ENCODE measurements at regions not wholly inside any gene's neighbourhood (a gene's known extent, or its start where the extent isn't known, plus 50 kb on each side); places are given as distances from the start of the nearest gene placed in this dataset.

DNA sequence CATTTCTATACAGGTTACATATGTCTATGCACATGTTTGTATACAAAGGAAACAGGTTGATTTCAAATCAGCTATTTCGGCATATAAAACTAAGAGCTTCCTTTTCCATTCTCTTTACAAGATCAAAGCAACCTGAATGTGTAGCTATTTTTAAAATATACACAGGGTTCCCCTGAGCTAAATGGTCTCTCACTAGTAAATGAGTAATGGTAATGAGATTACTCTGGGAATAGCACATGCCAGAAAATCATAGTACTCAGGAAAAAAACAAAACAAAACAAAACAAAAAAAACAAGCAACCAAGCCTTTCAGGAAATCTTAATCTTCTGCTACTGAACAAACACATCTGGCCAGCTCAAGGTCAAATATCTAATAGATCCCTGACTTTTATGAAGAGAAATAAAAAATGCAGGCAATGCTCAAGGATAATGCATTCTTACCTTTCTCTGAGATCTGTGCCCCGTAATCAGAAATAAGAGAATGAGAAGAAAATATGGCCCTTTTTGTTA lies 156.6 kb upstream of the POU2AF2 start:
- no peak for TF ChIP-seq PAX5 (IDR thresholded peaks at IDR 0.05; ENCODE audit: insufficient read depth, low read length, severe bottlenecking)
- no peak for TF ChIP-seq TAF1 (IDR thresholded peaks at IDR 0.05; ENCODE audit: low read depth, low read length)
- TF ChIP-seq SPI1 (IDR thresholded peaks at IDR 0.05; ENCODE audit: low read depth, low read length), result no peak
- no peak for TF ChIP-seq POLR2AphosphoS5 (IDR thresholded peaks at IDR 0.05; ENCODE audit: low read depth, low read length)
- TF ChIP-seq POLR2A (IDR thresholded peaks at IDR 0.05; ENCODE audit: low read depth, low read length), result no peak
- TF ChIP-seq POU2F2 (IDR thresholded peaks at IDR 0.05; ENCODE audit: low read depth, low read length), result no peak
- no peak for DNase-seq (ENCODE audit: insufficient read length, low spot score)
- no peak for FAIRE-seq

DNA sequence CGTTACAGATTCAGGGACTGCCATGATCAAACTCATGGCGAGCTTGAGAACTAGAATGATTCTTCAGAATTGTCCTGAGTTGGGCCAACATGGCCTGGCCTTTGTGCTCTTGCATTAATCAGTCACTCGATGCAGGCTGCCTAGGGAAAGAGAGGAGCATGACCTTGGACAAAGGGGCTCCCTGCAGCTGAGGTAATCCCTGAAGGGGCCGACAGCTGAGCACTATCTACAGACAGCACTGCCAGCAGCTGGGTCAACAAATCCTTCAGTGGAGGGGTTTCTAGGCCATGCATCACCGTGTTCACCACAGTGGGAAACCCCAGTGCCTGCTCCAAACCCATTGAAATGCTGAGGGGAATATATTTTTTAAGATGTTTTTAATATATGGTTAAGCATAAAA lies 159.5 kb upstream of the POU2AF2 start:
- TF ChIP-seq POLR2AphosphoS5 (IDR thresholded peaks at IDR 0.05; ENCODE audit: low read depth, low read length) (no peak), POLR2A (IDR thresholded peaks at IDR 0.05; ENCODE audit: low read depth, low read length) (no peak), POU2F2 (IDR thresholded peaks at IDR 0.05; ENCODE audit: low read depth, low read length) (no peak), SPI1 (IDR thresholded peaks at IDR 0.05; ENCODE audit: low read depth, low read length) (no peak), PAX5 (IDR thresholded peaks at IDR 0.05; ENCODE audit: insufficient read depth, low read length, severe bottlenecking) (no peak), TAF1 (IDR thresholded peaks at IDR 0.05; ENCODE audit: low read depth, low read length) (no peak)
- DNase-seq (ENCODE audit: insufficient read length, low spot score), result no peak
- no peak for FAIRE-seq

DNA sequence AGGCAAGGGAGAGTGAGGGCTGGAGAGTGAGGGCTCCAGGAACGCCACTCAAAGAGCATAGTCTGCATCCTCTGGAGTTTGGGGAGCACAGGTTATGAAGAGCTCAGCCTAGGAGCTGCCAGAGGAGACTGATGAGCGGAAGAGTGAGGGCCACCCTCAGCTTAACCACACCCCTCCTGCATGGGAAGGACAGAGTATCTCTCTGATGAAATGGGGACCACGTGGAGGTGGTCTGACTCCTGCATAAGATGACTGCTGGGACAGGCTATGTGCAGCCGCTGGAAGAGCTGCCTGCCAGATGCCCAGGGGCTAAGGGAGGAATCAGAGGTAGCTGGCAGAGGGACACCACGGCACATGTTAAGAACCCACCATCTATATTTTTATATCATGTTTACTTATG lies 162.9 kb upstream of the POU2AF2 start:
- no peak for FAIRE-seq
- no peak for DNase-seq (ENCODE audit: insufficient read length, low spot score)
- no peak for TF ChIP-seq POU2F2 (IDR thresholded peaks at IDR 0.05; ENCODE audit: low read depth, low read length)
- TF ChIP-seq PAX5 (IDR thresholded peaks at IDR 0.05; ENCODE audit: insufficient read depth, low read length, severe bottlenecking), result no peak
- no peak for TF ChIP-seq POLR2A (IDR thresholded peaks at IDR 0.05; ENCODE audit: low read depth, low read length)
- TF ChIP-seq POLR2AphosphoS5 (IDR thresholded peaks at IDR 0.05; ENCODE audit: low read depth, low read length), result no peak
- no peak for TF ChIP-seq SPI1 (IDR thresholded peaks at IDR 0.05; ENCODE audit: low read depth, low read length)
- TF ChIP-seq TAF1 (IDR thresholded peaks at IDR 0.05; ENCODE audit: low read depth, low read length), result no peak

DNA sequence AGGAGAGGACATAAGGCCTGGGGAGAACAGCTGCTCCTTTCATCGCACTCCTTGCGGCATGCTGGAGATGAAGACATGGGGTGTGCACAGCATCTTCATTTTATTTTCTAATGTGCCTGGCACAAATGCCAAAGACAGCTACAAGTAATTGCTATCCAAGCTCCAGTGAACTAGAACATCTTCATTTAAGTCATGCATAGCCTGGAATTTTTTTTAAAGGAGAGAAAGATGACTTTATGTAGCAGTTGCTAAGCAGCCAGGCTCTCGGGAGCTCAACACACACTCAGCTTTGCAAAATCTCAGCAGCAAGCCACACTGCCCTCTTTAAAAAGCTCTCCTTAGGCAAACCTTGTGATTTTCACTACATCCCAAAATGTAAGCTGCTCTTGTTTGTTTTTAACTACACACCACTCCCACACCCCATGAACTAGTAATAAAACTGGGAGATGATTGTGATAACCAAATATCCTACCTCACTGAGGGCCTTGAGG lies 164.5 kb upstream of the POU2AF2 start:
- no peak for FAIRE-seq
- no peak for DNase-seq (ENCODE audit: insufficient read length, low spot score)
- TF ChIP-seq POLR2AphosphoS5 (IDR thresholded peaks at IDR 0.05; ENCODE audit: low read depth, low read length) (no peak), PAX5 (IDR thresholded peaks at IDR 0.05; ENCODE audit: insufficient read depth, low read length, severe bottlenecking) (no peak), POU2F2 (IDR thresholded peaks at IDR 0.05; ENCODE audit: low read depth, low read length) (no peak), TAF1 (IDR thresholded peaks at IDR 0.05; ENCODE audit: low read depth, low read length) (no peak), SPI1 (IDR thresholded peaks at IDR 0.05; ENCODE audit: low read depth, low read length) (no peak), POLR2A (IDR thresholded peaks at IDR 0.05; ENCODE audit: low read depth, low read length) (no peak)

DNA sequence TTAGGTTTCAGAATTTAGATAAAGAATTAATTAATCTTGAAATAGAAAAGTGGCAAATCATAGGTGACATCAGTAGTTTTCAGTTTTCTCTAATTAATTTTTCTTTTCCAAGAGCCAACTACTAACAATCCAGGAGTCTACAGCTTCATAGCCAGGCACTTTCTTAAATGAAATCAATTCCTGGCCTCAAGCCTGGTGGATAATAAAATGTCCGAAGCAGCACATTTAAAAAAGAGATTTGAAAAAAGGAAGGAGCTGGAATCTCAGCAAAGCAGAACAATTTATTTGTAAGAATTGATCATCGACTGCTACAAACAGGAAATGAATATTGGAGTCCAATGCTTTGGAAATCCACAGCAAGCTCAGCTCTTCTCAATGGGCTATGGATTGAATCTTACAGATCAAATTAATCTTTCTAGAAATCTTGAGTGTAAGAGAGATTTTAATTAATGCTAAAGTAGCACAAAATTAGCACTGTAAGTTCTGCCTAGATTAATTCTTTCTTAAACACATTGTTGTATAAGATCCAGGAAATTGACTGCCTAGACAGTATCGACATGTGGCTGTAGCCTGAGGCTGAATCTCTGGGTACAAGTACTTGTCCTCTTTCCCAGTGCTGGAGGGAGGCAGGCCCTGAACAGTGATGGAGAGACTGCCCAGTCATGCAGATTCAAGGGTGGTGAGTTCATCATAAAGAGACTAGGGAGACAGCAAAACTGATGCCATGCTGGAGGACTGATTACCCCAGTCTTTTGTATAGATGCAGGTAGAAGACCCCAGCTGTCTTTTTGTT lies 167.8 kb upstream of the POU2AF2 start:
- FAIRE-seq (no peak), DNase-seq (ENCODE audit: insufficient read length, low spot score) (no peak)
- TF ChIP-seq POLR2AphosphoS5 (IDR thresholded peaks at IDR 0.05; ENCODE audit: low read depth, low read length) (no peak), POU2F2 (IDR thresholded peaks at IDR 0.05; ENCODE audit: low read depth, low read length) (no peak), SPI1 (IDR thresholded peaks at IDR 0.05; ENCODE audit: low read depth, low read length) (no peak), PAX5 (IDR thresholded peaks at IDR 0.05; ENCODE audit: insufficient read depth, low read length, severe bottlenecking) (no peak), POLR2A (IDR thresholded peaks at IDR 0.05; ENCODE audit: low read depth, low read length) (no peak), TAF1 (IDR thresholded peaks at IDR 0.05; ENCODE audit: low read depth, low read length) (no peak)

DNA sequence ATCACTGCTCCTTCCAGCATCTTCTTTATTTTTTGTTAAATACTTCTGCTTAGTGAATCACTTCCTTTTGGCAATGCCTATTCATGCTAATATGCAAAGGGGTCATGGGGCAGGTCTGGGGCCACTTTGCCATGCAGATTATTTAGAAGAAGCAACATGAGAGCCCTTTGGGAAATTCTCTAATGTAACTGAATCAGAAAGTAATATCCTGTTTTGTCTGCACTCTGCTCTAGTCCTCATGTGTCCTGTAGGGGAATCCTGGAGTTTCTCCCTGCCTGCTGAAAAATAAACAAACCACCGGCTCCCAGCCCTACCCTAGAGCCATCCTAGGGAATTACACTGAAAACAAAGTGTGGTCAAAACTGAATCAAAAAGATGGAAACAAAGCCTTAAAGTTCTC lies 176.5 kb upstream of the POU2AF2 start:
- no peak for FAIRE-seq
- DNase-seq (ENCODE audit: insufficient read length, low spot score), result no peak

DNA sequence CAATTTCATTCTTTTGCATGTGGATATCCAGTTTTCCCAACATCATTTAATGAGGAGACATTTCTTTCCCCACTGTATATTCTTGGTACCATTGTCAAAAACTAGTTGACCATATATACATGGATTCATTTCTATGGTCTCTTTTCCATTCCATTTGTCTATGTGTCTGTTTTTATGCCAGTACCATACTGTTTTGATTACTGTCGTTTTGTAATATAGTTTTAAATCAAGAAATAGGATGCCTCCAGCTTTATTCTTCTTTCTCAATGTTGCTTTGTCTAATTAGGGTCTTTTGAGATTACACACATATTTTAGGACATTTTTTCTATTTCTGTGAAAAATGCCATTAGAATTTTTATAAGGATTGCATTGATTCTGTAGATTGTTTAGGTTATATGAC lies 177.5 kb upstream of the POU2AF2 start:
- DNase-seq (ENCODE audit: insufficient read length, low spot score) (no peak), FAIRE-seq (no peak)
- TF ChIP-seq TAF1 (IDR thresholded peaks at IDR 0.05; ENCODE audit: low read depth, low read length) (no peak), PAX5 (IDR thresholded peaks at IDR 0.05; ENCODE audit: insufficient read depth, low read length, severe bottlenecking) (no peak), POLR2A (IDR thresholded peaks at IDR 0.05; ENCODE audit: low read depth, low read length) (no peak), SPI1 (IDR thresholded peaks at IDR 0.05; ENCODE audit: low read depth, low read length) (no peak), POU2F2 (IDR thresholded peaks at IDR 0.05; ENCODE audit: low read depth, low read length) (no peak), POLR2AphosphoS5 (IDR thresholded peaks at IDR 0.05; ENCODE audit: low read depth, low read length) (no peak)

More for the DNA sequence above, 176.5 kb upstream of the POU2AF2 start:
- TF ChIP-seq PAX5 (IDR thresholded peaks at IDR 0.05; ENCODE audit: insufficient read depth, low read length, severe bottlenecking), result no peak
- no peak for TF ChIP-seq SPI1 (IDR thresholded peaks at IDR 0.05; ENCODE audit: low read depth, low read length)
- no peak for TF ChIP-seq POLR2A (IDR thresholded peaks at IDR 0.05; ENCODE audit: low read depth, low read length)
- TF ChIP-seq POLR2AphosphoS5 (IDR thresholded peaks at IDR 0.05; ENCODE audit: low read depth, low read length), result no peak
- no peak for TF ChIP-seq TAF1 (IDR thresholded peaks at IDR 0.05; ENCODE audit: low read depth, low read length)
- TF ChIP-seq POU2F2 (IDR thresholded peaks at IDR 0.05; ENCODE audit: low read depth, low read length), result no peak

DNA sequence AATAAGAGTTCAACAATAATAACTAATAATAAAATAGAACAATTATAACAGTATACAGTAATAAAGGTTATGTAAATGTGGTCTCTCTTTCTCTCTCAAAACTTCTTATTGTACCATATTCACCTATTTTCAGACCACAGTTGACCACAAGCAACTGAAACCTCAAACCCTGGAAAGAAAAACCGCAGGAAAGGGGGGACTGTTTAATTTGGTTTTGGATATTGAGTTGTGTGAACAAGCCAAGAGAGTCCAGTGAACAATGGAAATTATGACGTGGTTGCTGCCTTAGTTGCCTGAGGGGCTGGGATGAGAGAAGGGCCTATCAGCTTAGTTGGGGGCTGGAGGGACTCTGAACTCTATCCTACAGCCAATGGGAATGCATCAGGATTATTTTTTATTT lies 178.7 kb upstream of the POU2AF2 start:
- FAIRE-seq (no peak), DNase-seq (ENCODE audit: insufficient read length, low spot score) (no peak)
- no peak for TF ChIP-seq POU2F2 (IDR thresholded peaks at IDR 0.05; ENCODE audit: low read depth, low read length)
- TF ChIP-seq POLR2AphosphoS5 (IDR thresholded peaks at IDR 0.05; ENCODE audit: low read depth, low read length), result no peak
- no peak for TF ChIP-seq PAX5 (IDR thresholded peaks at IDR 0.05; ENCODE audit: insufficient read depth, low read length, severe bottlenecking)
- TF ChIP-seq POLR2A (IDR thresholded peaks at IDR 0.05; ENCODE audit: low read depth, low read length), result no peak
- TF ChIP-seq SPI1 (IDR thresholded peaks at IDR 0.05; ENCODE audit: low read depth, low read length), result no peak
- TF ChIP-seq TAF1 (IDR thresholded peaks at IDR 0.05; ENCODE audit: low read depth, low read length), result no peak

DNA sequence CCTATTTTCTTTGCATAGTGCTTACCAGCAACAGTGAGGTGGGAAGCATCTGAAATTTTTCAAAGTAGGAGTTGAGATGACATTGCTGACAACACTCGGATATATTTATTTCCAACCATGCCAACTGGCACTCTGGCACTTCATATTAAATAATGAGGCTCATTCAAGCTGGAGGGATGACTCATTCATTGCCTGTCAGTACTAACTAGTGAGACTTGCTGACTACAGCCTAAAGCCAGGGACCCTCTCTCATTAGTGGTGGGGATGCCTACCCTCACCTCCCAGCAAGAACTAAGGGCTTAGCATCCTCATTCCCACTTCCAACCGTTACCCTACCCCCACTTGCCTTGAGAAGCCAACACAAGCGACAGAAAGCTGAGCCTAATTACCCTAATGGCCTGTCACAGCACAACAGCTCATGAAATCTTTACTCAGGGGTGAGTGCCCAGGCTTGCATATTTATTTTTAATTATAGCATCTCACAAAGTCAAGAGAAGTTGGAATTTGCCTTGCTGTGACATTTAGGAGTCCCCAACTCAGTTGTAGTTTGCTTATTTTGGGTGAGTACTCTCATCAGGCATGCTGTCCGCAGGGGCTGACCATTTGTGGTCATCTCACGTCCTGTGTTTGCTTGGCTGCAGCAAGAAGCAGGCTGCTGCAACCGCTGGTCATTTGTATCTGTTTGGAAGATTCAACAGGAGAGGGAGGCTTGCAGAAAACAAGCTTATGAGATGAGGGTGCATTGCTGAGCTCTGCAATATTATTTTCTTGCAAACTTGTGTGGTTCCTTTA lies 181.6 kb upstream of the POU2AF2 start:
- no peak for DNase-seq (ENCODE audit: insufficient read length, low spot score)
- no peak for FAIRE-seq
- no peak for TF ChIP-seq POU2F2 (IDR thresholded peaks at IDR 0.05; ENCODE audit: low read depth, low read length)
- no peak for TF ChIP-seq POLR2A (IDR thresholded peaks at IDR 0.05; ENCODE audit: low read depth, low read length)
- no peak for TF ChIP-seq SPI1 (IDR thresholded peaks at IDR 0.05; ENCODE audit: low read depth, low read length)
- TF ChIP-seq TAF1 (IDR thresholded peaks at IDR 0.05; ENCODE audit: low read depth, low read length), result no peak
- TF ChIP-seq POLR2AphosphoS5 (IDR thresholded peaks at IDR 0.05; ENCODE audit: low read depth, low read length), result no peak
- TF ChIP-seq PAX5 (IDR thresholded peaks at IDR 0.05; ENCODE audit: insufficient read depth, low read length, severe bottlenecking), result no peak

Data from GM12891 (cell line).